ENCODE measurements at regions not wholly inside any gene's neighbourhood (a gene's known extent, or its start where the extent isn't known, plus 50 kb on each side); places are given as distances from the start of the nearest gene placed in this dataset.

DNA sequence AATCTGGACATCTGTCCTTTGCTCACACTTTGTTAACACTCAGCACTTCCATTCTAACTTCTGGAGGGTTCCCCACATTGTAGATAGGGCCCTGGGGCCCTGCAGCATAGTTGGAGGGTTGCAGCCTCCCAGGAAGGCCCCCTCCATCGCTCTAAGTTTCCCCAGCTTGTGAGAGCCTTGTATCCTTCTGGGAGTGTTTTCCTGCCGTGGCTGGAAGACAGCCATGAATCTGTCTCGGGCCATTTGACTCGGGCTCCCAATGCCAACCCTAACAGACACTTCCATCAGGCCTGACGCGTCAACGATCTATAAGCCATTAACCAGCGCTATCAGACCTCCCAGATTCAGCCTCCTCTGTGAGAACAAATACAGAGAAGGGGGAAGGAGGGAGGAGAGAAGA is 263.7 kb upstream of the RPL38 start:
- TF ChIP-seq PAX5 (IDR thresholded peaks at IDR 0.05; ENCODE audit: insufficient read depth, low read length, severe bottlenecking): no peak
- TF ChIP-seq POLR2A (IDR thresholded peaks at IDR 0.05; ENCODE audit: low read depth, low read length): no peak
- TF ChIP-seq POLR2AphosphoS5 (IDR thresholded peaks at IDR 0.05; ENCODE audit: low read depth, low read length): no peak
- TF ChIP-seq SPI1 (IDR thresholded peaks at IDR 0.05; ENCODE audit: low read depth, low read length): no peak

Data from GM12891 (cell line).